ENCODE measurements at regions not wholly inside any gene's neighbourhood (a gene's known extent, or its start where the extent isn't known, plus 50 kb on each side); places are given as distances from the start of the nearest gene placed in this dataset.

GRCh38 chr3:145754605-145755289, 406.2 kb downstream of the PLOD2 start:
- TF ChIP-seq CTCF (IDR thresholded peaks at IDR 0.05) (no peak), POLR2A (IDR thresholded peaks at IDR 0.05) (no peak)

Data from lower leg skin (tissue), 3 donors.